ENCODE measurements at regions not wholly inside any gene's neighbourhood (a gene's known extent, or its start where the extent isn't known, plus 50 kb on each side); places are given as distances from the start of the nearest gene placed in this dataset.
"Not testable (repeated sequence)": the region's sequence is repeated elsewhere in the genome, so short reads cannot be mapped to it uniquely, and the experiment has no call there.

GRCh38 chr5:118520771-118521415 lies 467.5 kb downstream of the DTWD2 start:
- ATAC-seq (no peak), DNase-seq (no peak)
- H3K36me3 Mint-ChIP-seq (ENCODE audit: low read depth), result no peaks in the 10 kb centered on the region
- no peak overlapping the region for H3K4me3 Mint-ChIP-seq
- H3K4me1 Mint-ChIP-seq, result no peaks in the 10 kb centered on the region
- H3K27ac Mint-ChIP-seq, result no peak overlapping the region
- H3K9me3 ChIP-seq (ENCODE audit: control insufficient read depth, low read length, poor library complexity, severe bottlenecking), result no peaks in the 10 kb centered on the region
- no peaks in the 10 kb centered on the region for H3K27me3 Mint-ChIP-seq

GRCh38 chr5:118519466-118519865 lies 468.9 kb downstream of the DTWD2 start:
- Mint-ChIP-seq H3K4me1 (no peaks in the 10 kb centered on the region), H3K36me3 (ENCODE audit: low read depth) (no peaks in the 10 kb centered on the region), H3K27ac (no peak overlapping the region), H3K27me3 (no peaks in the 10 kb centered on the region), H3K4me3 (no peak overlapping the region)
- ATAC-seq, result no peak
- DNase-seq, result no peak
- H3K9me3 ChIP-seq (ENCODE audit: control insufficient read depth, low read length, poor library complexity, severe bottlenecking), result no peaks in the 10 kb centered on the region

GRCh38 chr5:118518720-118519119 lies 469.6 kb downstream of the DTWD2 start:
- Mint-ChIP-seq H3K4me3 (no peak overlapping the region), H3K27ac (no peak overlapping the region), H3K4me1 (no peaks in the 10 kb centered on the region), H3K36me3 (ENCODE audit: low read depth) (no peaks in the 10 kb centered on the region), H3K27me3 (no peaks in the 10 kb centered on the region)
- ATAC-seq, result no peak
- DNase-seq, result no peak
- no peaks in the 10 kb centered on the region for H3K9me3 ChIP-seq (ENCODE audit: control insufficient read depth, low read length, poor library complexity, severe bottlenecking)

GRCh38 chr5:118511846-118512245 lies 476.5 kb downstream of the DTWD2 start:
- H3K4me1 Mint-ChIP-seq, result no peaks in the 10 kb centered on the region
- no peaks in the 10 kb centered on the region for H3K36me3 Mint-ChIP-seq (ENCODE audit: low read depth)
- no peak overlapping the region for H3K27ac Mint-ChIP-seq
- no peaks in the 10 kb centered on the region for H3K9me3 ChIP-seq (ENCODE audit: control insufficient read depth, low read length, poor library complexity, severe bottlenecking)
- H3K4me3 Mint-ChIP-seq, result no peak overlapping the region
- no peak for DNase-seq
- no peaks in the 10 kb centered on the region for H3K27me3 Mint-ChIP-seq
- ATAC-seq, result no peak

- Mint-ChIP-seq H3K36me3 (ENCODE audit: low read depth) (no peaks in the 10 kb centered on the region), H3K4me1 (no peaks in the 10 kb centered on the region), H3K27ac (no peak overlapping the region), H3K27me3 (no peaks in the 10 kb centered on the region), H3K4me3 (no peak overlapping the region)
- ATAC-seq, result no peak
- no peak for DNase-seq
- peaks cover 4% of the 10 kb centered on the region for H3K9me3 ChIP-seq (ENCODE audit: control insufficient read depth, low read length, poor library complexity, severe bottlenecking)
Measured at GRCh38 chr5:118506217-118506852, 482.0 kb downstream of the DTWD2 start.

- DNase-seq; H3K27me3 Mint-ChIP-seq; H3K9me3 ChIP-seq (ENCODE audit: control insufficient read depth, low read length, poor library complexity, severe bottlenecking); H3K4me3 Mint-ChIP-seq; H3K27ac Mint-ChIP-seq; H3K36me3 Mint-ChIP-seq (ENCODE audit: low read depth); ATAC-seq; H3K4me1 Mint-ChIP-seq: not testable (repeated sequence)
Measured at GRCh38 chr5:118502232-118502631, 486.1 kb downstream of the DTWD2 start.

- no peaks in the 10 kb centered on the region for H3K9me3 ChIP-seq (ENCODE audit: control insufficient read depth, low read length, poor library complexity, severe bottlenecking)
- H3K4me1 Mint-ChIP-seq, result no peaks in the 10 kb centered on the region
- no peak overlapping the region for H3K27ac Mint-ChIP-seq
Measured at GRCh38 chr5:118491351-118491750, 497.0 kb downstream of the DTWD2 start.

GRCh38 chr5:118486647-118487225 lies 501.6 kb downstream of the DTWD2 start:
- no peak overlapping the region for H3K27ac Mint-ChIP-seq
- no peak for ATAC-seq
- no peaks in the 10 kb centered on the region for H3K27me3 Mint-ChIP-seq

More at GRCh38 chr5:118491351-118491750, 497.0 kb downstream of the DTWD2 start:
- Mint-ChIP-seq H3K36me3 (ENCODE audit: low read depth) (no peaks in the 10 kb centered on the region), H3K27me3 (no peaks in the 10 kb centered on the region), H3K4me3 (no peak overlapping the region)
- no peak for DNase-seq
- no peak for ATAC-seq

GRCh38 chr5:118479285-118479684 lies 509.1 kb downstream of the DTWD2 start:
- H3K4me3 Mint-ChIP-seq, result no peak overlapping the region
- ATAC-seq (no peak), DNase-seq (no peak)
- no peaks in the 10 kb centered on the region for H3K9me3 ChIP-seq (ENCODE audit: control insufficient read depth, low read length, poor library complexity, severe bottlenecking)
- no peaks in the 10 kb centered on the region for H3K4me1 Mint-ChIP-seq
- no peaks in the 10 kb centered on the region for H3K27me3 Mint-ChIP-seq
- H3K36me3 Mint-ChIP-seq (ENCODE audit: low read depth), result no peaks in the 10 kb centered on the region
- H3K27ac Mint-ChIP-seq, result no peak overlapping the region

More at GRCh38 chr5:118486647-118487225, 501.6 kb downstream of the DTWD2 start:
- no peak for DNase-seq
- Mint-ChIP-seq H3K4me1 (no peaks in the 10 kb centered on the region), H3K36me3 (ENCODE audit: low read depth) (no peaks in the 10 kb centered on the region), H3K4me3 (no peak overlapping the region)
- no peaks in the 10 kb centered on the region for H3K9me3 ChIP-seq (ENCODE audit: control insufficient read depth, low read length, poor library complexity, severe bottlenecking)

GRCh38 chr5:118478852-118479251 lies 509.5 kb downstream of the DTWD2 start:
- Mint-ChIP-seq H3K4me1 (no peaks in the 10 kb centered on the region), H3K27me3 (no peaks in the 10 kb centered on the region), H3K36me3 (ENCODE audit: low read depth) (no peaks in the 10 kb centered on the region), H3K4me3 (no peak overlapping the region), H3K27ac (no peak overlapping the region)
- DNase-seq (no peak), ATAC-seq (no peak)
- H3K9me3 ChIP-seq (ENCODE audit: control insufficient read depth, low read length, poor library complexity, severe bottlenecking), result no peaks in the 10 kb centered on the region

GRCh38 chr5:118468085-118468484 lies 520.3 kb downstream of the DTWD2 start:
- H3K36me3 Mint-ChIP-seq (ENCODE audit: low read depth), result no peaks in the 10 kb centered on the region
- H3K27ac Mint-ChIP-seq, result no peak overlapping the region
- H3K9me3 ChIP-seq (ENCODE audit: control insufficient read depth, low read length, poor library complexity, severe bottlenecking), result peaks cover 4% of the 10 kb centered on the region
- DNase-seq, result no peak
- no peak overlapping the region for H3K4me3 Mint-ChIP-seq
- no peaks in the 10 kb centered on the region for H3K4me1 Mint-ChIP-seq
- no peaks in the 10 kb centered on the region for H3K27me3 Mint-ChIP-seq
- ATAC-seq, result no peak

- Mint-ChIP-seq H3K4me3 (no peak overlapping the region), H3K36me3 (ENCODE audit: low read depth) (no peaks in the 10 kb centered on the region), H3K27ac (no peak overlapping the region), H3K4me1 (no peaks in the 10 kb centered on the region), H3K27me3 (no peaks in the 10 kb centered on the region)
- peaks cover 4% of the 10 kb centered on the region for H3K9me3 ChIP-seq (ENCODE audit: control insufficient read depth, low read length, poor library complexity, severe bottlenecking)
- DNase-seq, result no peak
- no peak for ATAC-seq
Measured at GRCh38 chr5:118467103-118467502, 521.2 kb downstream of the DTWD2 start.

- H3K27me3 Mint-ChIP-seq, result no peaks in the 10 kb centered on the region
- no peak overlapping the region for H3K4me3 Mint-ChIP-seq
- ATAC-seq (no peak), DNase-seq (no peak)
- H3K4me1 Mint-ChIP-seq, result no peaks in the 10 kb centered on the region
- no peak overlapping the region for H3K27ac Mint-ChIP-seq
- H3K9me3 ChIP-seq (ENCODE audit: control insufficient read depth, low read length, poor library complexity, severe bottlenecking), result peaks cover 4% of the 10 kb centered on the region
- H3K36me3 Mint-ChIP-seq (ENCODE audit: low read depth), result no peaks in the 10 kb centered on the region
Measured at GRCh38 chr5:118466418-118466817, 521.9 kb downstream of the DTWD2 start.

- H3K36me3 Mint-ChIP-seq (ENCODE audit: low read depth); H3K27ac Mint-ChIP-seq; ATAC-seq: not testable (repeated sequence)
Measured at GRCh38 chr5:118462276-118462675, 526.1 kb downstream of the DTWD2 start.

More at GRCh38 chr5:118462276-118462675, 526.1 kb downstream of the DTWD2 start:
- H3K27me3 Mint-ChIP-seq; H3K4me3 Mint-ChIP-seq; H3K4me1 Mint-ChIP-seq; H3K9me3 ChIP-seq (ENCODE audit: control insufficient read depth, low read length, poor library complexity, severe bottlenecking); DNase-seq: not testable (repeated sequence)

All from T-helper 17 cell (primary cell).